Ishikawa (cell line): ENCODE measurements at regions not wholly inside any gene's neighbourhood (a gene's known extent, or its start where the extent isn't known, plus 50 kb on each side); places are given as distances from the start of the nearest gene placed in this dataset.

ENCODE experiments used
- EP300 ChIP-seq: IDR thresholded peaks from 2 replicates; pipeline ENCODE4 v1.6.1; 2012; ENCODE audit warnings: borderline replicate concordance
- NFIC ChIP-seq: IDR thresholded peaks from 2 replicates; pipeline ENCODE4 v1.6.1; 2012
- REST ChIP-seq: IDR thresholded peaks from 2 replicates; pipeline ENCODE4 v1.6.1; 2012; ENCODE audit warnings: low read depth, mild to moderate bottlenecking
- TAF1 ChIP-seq: IDR thresholded peaks from 2 replicates; pipeline ENCODE4 v1.6.1; 2012; ENCODE audit warnings: low read depth, mild to moderate bottlenecking
- YY1 ChIP-seq: IDR thresholded peaks from 2 replicates; pipeline ENCODE4 v1.6.1; 2012; ENCODE audit warnings: low read depth

GRCh38 chr1:199123615-199124014, 484.8 kb downstream of the PTPRC start:
- TF ChIP-seq EP300 (no peak), REST (no peak), YY1 (no peak), TAF1 (no peak), NFIC (no peak)
